ENCODE measurements at regions not wholly inside any gene's neighbourhood (a gene's known extent, or its start where the extent isn't known, plus 50 kb on each side); places are given as distances from the start of the nearest gene placed in this dataset.

GRCh38 chr11:86138958-86139357 lies 70.1 kb upstream of the PICALM start:
- Histone ChIP-seq H3K9me3 (ENCODE audit: insufficient read depth, low read depth, low read length) (no peaks in the 10 kb centered on the region), H3K36me3 (ENCODE audit: insufficient read depth, low read length) (no peaks in the 10 kb centered on the region), H3K79me2 (ENCODE audit: insufficient read depth, low read length) (no peaks in the 10 kb centered on the region), H3K4me1 (ENCODE audit: insufficient read depth, low read length) (no peaks in the 10 kb centered on the region), H3K4me2 (ENCODE audit: low read length) (no peak overlapping the region), H3K27me3 (ENCODE audit: insufficient read depth, low read length) (no peaks in the 10 kb centered on the region), H2AFZ (ENCODE audit: low read depth, low read length) (no peak overlapping the region), H4K20me1 (ENCODE audit: insufficient read depth, low read length) (no peaks in the 10 kb centered on the region), H3K4me3 (ENCODE audit: insufficient read depth, low read depth, low read length) (no peak overlapping the region), H3K9ac (ENCODE audit: low read length) (no peak overlapping the region), H3K27ac (ENCODE audit: low read depth, low read length) (no peak overlapping the region)
- Mint-ChIP-seq H3K27me3 (ENCODE audit: low read depth, unreplicated experiment) (no peaks in the 10 kb centered on the region), H3K4me1 (ENCODE audit: low read depth, unreplicated experiment) (peaks cover 6% of the 10 kb centered on the region), H3K36me3 (ENCODE audit: low read depth, unreplicated experiment) (no peaks in the 10 kb centered on the region), H3K4me3 (ENCODE audit: unreplicated experiment) (no peak overlapping the region), H3K9me3 (ENCODE audit: unreplicated experiment) (no peaks in the 10 kb centered on the region), H3K27ac (ENCODE audit: unreplicated experiment) (no peak overlapping the region)
- DNase-seq (ENCODE audit: low read depth) (no peak), FAIRE-seq (no peak)
- TF ChIP-seq CTCF (IDR thresholded peaks at IDR 0.05; ENCODE audit: insufficient read depth, low read depth, low read length) (no peak), EZH2 (IDR thresholded peaks at IDR 0.05; ENCODE audit: insufficient read depth, low read length) (no peak)

GRCh38 chr11:86136538-86136937 lies 67.7 kb upstream of the PICALM start:
- no peak for FAIRE-seq
- no peaks in the 10 kb centered on the region for H3K79me2 ChIP-seq (ENCODE audit: insufficient read depth, low read length)
- H3K9me3 ChIP-seq (ENCODE audit: insufficient read depth, low read depth, low read length) = no peaks in the 10 kb centered on the region
- H3K27ac ChIP-seq (ENCODE audit: low read depth, low read length) = no peak overlapping the region
- no peak overlapping the region for H2AFZ ChIP-seq (ENCODE audit: low read depth, low read length)
- H3K4me3 ChIP-seq (ENCODE audit: insufficient read depth, low read depth, low read length) = no peak overlapping the region
- Mint-ChIP-seq H3K27me3 (ENCODE audit: low read depth, unreplicated experiment) (no peaks in the 10 kb centered on the region), H3K4me3 (ENCODE audit: unreplicated experiment) (no peak overlapping the region), H3K9me3 (ENCODE audit: unreplicated experiment) (no peaks in the 10 kb centered on the region), H3K4me1 (ENCODE audit: low read depth, unreplicated experiment) (peaks cover 5% of the 10 kb centered on the region), H3K36me3 (ENCODE audit: low read depth, unreplicated experiment) (no peaks in the 10 kb centered on the region), H3K27ac (ENCODE audit: unreplicated experiment) (no peak overlapping the region)
- TF ChIP-seq EZH2 (IDR thresholded peaks at IDR 0.05; ENCODE audit: insufficient read depth, low read length) (no peak), CTCF (IDR thresholded peaks at IDR 0.05; ENCODE audit: insufficient read depth, low read depth, low read length) (no peak)
- no peaks in the 10 kb centered on the region for H3K36me3 ChIP-seq (ENCODE audit: insufficient read depth, low read length)
- H3K27me3 ChIP-seq (ENCODE audit: insufficient read depth, low read length) = no peaks in the 10 kb centered on the region
- H3K4me1 ChIP-seq (ENCODE audit: insufficient read depth, low read length) = no peaks in the 10 kb centered on the region
- DNase-seq (ENCODE audit: low read depth) = no peak
- H3K9ac ChIP-seq (ENCODE audit: low read length) = no peak overlapping the region
- H4K20me1 ChIP-seq (ENCODE audit: insufficient read depth, low read length) = no peaks in the 10 kb centered on the region
- H3K4me2 ChIP-seq (ENCODE audit: low read length) = no peak overlapping the region

GRCh38 chr11:86135319-86135714 lies 66.4 kb upstream of the PICALM start:
- no peaks in the 10 kb centered on the region for H3K27me3 ChIP-seq (ENCODE audit: insufficient read depth, low read length)
- no peak overlapping the region for H3K4me2 ChIP-seq (ENCODE audit: low read length)
- FAIRE-seq (no peak), DNase-seq (ENCODE audit: low read depth) (no peak)
- H3K4me1 ChIP-seq (ENCODE audit: insufficient read depth, low read length) = no peaks in the 10 kb centered on the region
- no peak overlapping the region for H2AFZ ChIP-seq (ENCODE audit: low read depth, low read length)
- H3K4me3 ChIP-seq (ENCODE audit: insufficient read depth, low read depth, low read length) = no peak overlapping the region
- Mint-ChIP-seq H3K4me3 (ENCODE audit: unreplicated experiment) (no peak overlapping the region), H3K9me3 (ENCODE audit: unreplicated experiment) (no peaks in the 10 kb centered on the region), H3K36me3 (ENCODE audit: low read depth, unreplicated experiment) (no peaks in the 10 kb centered on the region), H3K4me1 (ENCODE audit: low read depth, unreplicated experiment) (peaks cover 3% of the 10 kb centered on the region), H3K27ac (ENCODE audit: unreplicated experiment) (no peak overlapping the region), H3K27me3 (ENCODE audit: low read depth, unreplicated experiment) (no peaks in the 10 kb centered on the region)
- H4K20me1 ChIP-seq (ENCODE audit: insufficient read depth, low read length) = no peaks in the 10 kb centered on the region
- H3K79me2 ChIP-seq (ENCODE audit: insufficient read depth, low read length) = no peaks in the 10 kb centered on the region
- no peak for TF ChIP-seq EZH2 (IDR thresholded peaks at IDR 0.05; ENCODE audit: insufficient read depth, low read length)
- no peak for TF ChIP-seq CTCF (IDR thresholded peaks at IDR 0.05; ENCODE audit: insufficient read depth, low read depth, low read length)
- no peaks in the 10 kb centered on the region for H3K9me3 ChIP-seq (ENCODE audit: insufficient read depth, low read depth, low read length)
- no peaks in the 10 kb centered on the region for H3K36me3 ChIP-seq (ENCODE audit: insufficient read depth, low read length)
- no peak overlapping the region for H3K9ac ChIP-seq (ENCODE audit: low read length)
- H3K27ac ChIP-seq (ENCODE audit: low read depth, low read length) = no peak overlapping the region
